IMR-90 (cell line): ENCODE measurements at regions not wholly inside any gene's neighbourhood (a gene's known extent, or its start where the extent isn't known, plus 50 kb on each side); places are given as distances from the start of the nearest gene placed in this dataset.

ENCODE experiments used
- ATAC-seq: fragments of 200-7000 bp; cut with Tn5 transposase; 2 replicates; pipeline ENCODE4 v1.9.1; 2020; ENCODE audit warnings: low read depth, mild to moderate bottlenecking, moderate library complexity
- BruUV-seq: library from RNA; stranded (reverse); fragments of 400-500 nt; replicated peaks from 2 replicates; lab custom pipeline; 2021; lab: Mats Ljungman, UMichigan
- CTCF ChIA-PET: fragments of 300-600 bp; formaldehyde crosslinking; extraction: SDS; loops from one replicate; lab custom pipeline; 2021; ENCODE audit warnings: antibody characterized with exemption; lab: Yijun Ruan, JAX
- POLR2A ChIA-PET: fragments of 300-600 bp; sonication (Branson Sonifier 250); formaldehyde crosslinking; loops from one replicate; lab custom pipeline; 2022; ENCODE audit warnings: antibody characterized with exemption; ENCODE audit not compliant: unreplicated experiment; lab: Charles Lee
- DNase-seq: peaks from one replicate; pipeline ENCODE4 v3.0.0; 2013
- H2AFZ ChIP-seq: replicated peaks from 2 replicates; pipeline ENCODE3; 2013; ENCODE audit warnings: low read length, mild to moderate bottlenecking; ENCODE audit not compliant: poor library complexity
- H2AK5ac ChIP-seq: 2 replicates; pipeline ENCODE4 v1.6.1; 2013; ENCODE audit warnings: low read depth, low read length, inconsistent platforms
- H2AK9ac ChIP-seq: replicated peaks from 2 replicates; pipeline ENCODE3; 2013; ENCODE audit warnings: mild to moderate bottlenecking, low read depth, low read length, moderate library complexity; ENCODE audit not compliant: poor library complexity
- H2BK120ac ChIP-seq: 2 replicates; pipeline ENCODE4 v1.6.1; 2013; ENCODE audit warnings: low read depth, low read length, inconsistent platforms
- H2BK15ac ChIP-seq: 3 replicates; pipeline ENCODE4 v1.6.1; 2013; ENCODE audit warnings: low read depth, low read length, inconsistent platforms
- H2BK20ac ChIP-seq: 2 replicates; pipeline ENCODE4 v1.6.1; 2013; ENCODE audit warnings: low read depth, mild to moderate bottlenecking, inconsistent platforms, low read length, moderate library complexity
- H2BK5ac ChIP-seq: 2 replicates; pipeline ENCODE4 v1.6.1; 2013; ENCODE audit warnings: mild to moderate bottlenecking, low read depth, low read length, inconsistent platforms; ENCODE audit not compliant: poor library complexity, severe bottlenecking
- H3K14ac ChIP-seq: replicated peaks from 2 replicates; pipeline ENCODE4 v1.6.1; 2013; ENCODE audit warnings: low read depth, low read length, inconsistent platforms
- H3K18ac ChIP-seq: 2 replicates; pipeline ENCODE4 v1.6.1; 2013; ENCODE audit warnings: low read depth, low read length, control low read depth
- H3K23ac ChIP-seq: 2 replicates; pipeline ENCODE4 v1.6.1; 2013; ENCODE audit warnings: low read depth, low read length, inconsistent platforms
- H3K27ac ChIP-seq: 2 replicates; pipeline ENCODE4 v1.5.1; 2013; ENCODE audit warnings: mild to moderate bottlenecking, control low read depth, low read length; ENCODE audit not compliant: insufficient read depth
- H3K27me3 ChIP-seq: 2 replicates; pipeline ENCODE4 v1.6.1; 2013; ENCODE audit warnings: low read length; ENCODE audit not compliant: control insufficient read depth, insufficient read depth
- H3K36me3 ChIP-seq: 2 replicates; pipeline ENCODE4 v1.6.1; 2013; ENCODE audit warnings: low read length, mixed read lengths; ENCODE audit not compliant: control insufficient read depth, insufficient read depth
- H3K4ac ChIP-seq: 2 replicates; pipeline ENCODE4 v1.6.1; 2013; ENCODE audit warnings: low read depth, low read length, inconsistent platforms
- H3K4me1 ChIP-seq: 2 replicates; pipeline ENCODE4 v1.6.1; 2013; ENCODE audit warnings: low read length, mixed read lengths; ENCODE audit not compliant: control insufficient read depth, insufficient read depth
- H3K4me2 ChIP-seq: 2 replicates; pipeline ENCODE4 v1.6.1; 2013; ENCODE audit warnings: low read depth, mild to moderate bottlenecking, control low read depth, low read length, moderate library complexity
- H3K4me3 ChIP-seq: 2 replicates; pipeline ENCODE4 v1.5.1; 2013; ENCODE audit warnings: low read depth, mild to moderate bottlenecking, control low read depth, low read length, moderate library complexity; ENCODE audit not compliant: insufficient read depth
- H3K56ac ChIP-seq: 2 replicates; pipeline ENCODE4 v1.6.1; 2013; ENCODE audit warnings: low read length, inconsistent platforms; ENCODE audit not compliant: insufficient read depth; ENCODE audit errors: extremely low read depth
- H3K79me1 ChIP-seq, 2 experiments: 2 replicates each; pipeline ENCODE4 v1.6.1; 2013; ENCODE audit warnings: low read length in 2 of 2, inconsistent platforms in 1 of 2, low read depth in 1 of 2
- H3K9ac ChIP-seq: 2 replicates; pipeline ENCODE4 v1.6.1; 2013; ENCODE audit warnings: low read depth, low read length, control low read depth
- H3K9me1 ChIP-seq: 2 replicates; pipeline ENCODE4 v1.6.1; 2013; ENCODE audit warnings: low read length, inconsistent platforms; ENCODE audit not compliant: insufficient read depth
- H3K9me3 ChIP-seq: 2 replicates; pipeline ENCODE4 v1.6.1; 2013; ENCODE audit warnings: low read length; ENCODE audit not compliant: control insufficient read depth, insufficient read depth
- H4K20me1 ChIP-seq: 2 replicates; pipeline ENCODE4 v1.6.1; 2013; ENCODE audit warnings: low read length, inconsistent platforms; ENCODE audit not compliant: insufficient read depth
- H4K5ac ChIP-seq: 2 replicates; pipeline ENCODE4 v1.6.1; 2013; ENCODE audit warnings: mild to moderate bottlenecking, low read depth, low read length, control low read depth
- H4K8ac ChIP-seq, 2 experiments: 2 replicates each; pipeline ENCODE4 v1.6.1; 2013; ENCODE audit warnings: low read depth in 2 of 2, low read length in 2 of 2, control low read depth in 1 of 2, inconsistent platforms in 1 of 2
- H4K91ac ChIP-seq: 2 replicates; pipeline ENCODE4 v1.6.1; 2013; ENCODE audit warnings: low read depth, low read length, inconsistent platforms; ENCODE audit not compliant: insufficient read depth
- BHLHE40 ChIP-seq: fragments of 150-350 bp; IDR thresholded peaks from 2 replicates; pipeline ENCODE4 v1.6.1; 2016; ENCODE audit warnings: mild to moderate bottlenecking, low read depth, low read length
- CEBPB ChIP-seq: IDR thresholded peaks from 2 replicates; pipeline ENCODE4 v1.6.1; 2012; ENCODE audit warnings: low read depth, low read length, improper control_type of control experiment
- CHD1 ChIP-seq: IDR thresholded peaks from 2 replicates; pipeline ENCODE4 v1.6.1; 2012; ENCODE audit warnings: low read depth, low read length, improper control_type of control experiment
- FOS ChIP-seq: fragments of 150-350 bp; IDR thresholded peaks from 2 replicates; pipeline ENCODE4 v1.6.1; 2016; ENCODE audit warnings: low read depth, low read length
- MAZ ChIP-seq: IDR thresholded peaks from 2 replicates; pipeline ENCODE4 v1.6.1; 2012; ENCODE audit warnings: low read depth, mild to moderate bottlenecking, low read length, improper control_type of control experiment, moderate library complexity, borderline replicate concordance
- MXI1 ChIP-seq: IDR thresholded peaks from 2 replicates; pipeline ENCODE4 v1.6.1; 2012; ENCODE audit warnings: low read depth, mild to moderate bottlenecking, low read length, moderate library complexity, borderline replicate concordance
- NFE2L2 ChIP-seq: fragments of 150-350 bp; IDR thresholded peaks from 2 replicates; pipeline ENCODE4 v1.6.1; 2016; ENCODE audit warnings: low read depth, mild to moderate bottlenecking, low read length
- POLR2A ChIP-seq: IDR thresholded peaks from 2 replicates; pipeline ENCODE4 v1.6.1; 2012; ENCODE audit warnings: mild to moderate bottlenecking, low read depth, low read length
- RAD21 ChIP-seq: IDR thresholded peaks from 2 replicates; pipeline ENCODE4 v1.6.1; 2012; ENCODE audit warnings: low read length, improper control_type of control experiment
- RCOR1 ChIP-seq: IDR thresholded peaks from 2 replicates; pipeline ENCODE4 v1.6.1; 2012; ENCODE audit warnings: mild to moderate bottlenecking, low read length, improper control_type of control experiment; ENCODE audit not compliant: insufficient replicate concordance
- RFX5 ChIP-seq: IDR thresholded peaks from 2 replicates; pipeline ENCODE4 v1.8.0; 2012; ENCODE audit warnings: low read depth, mild to moderate bottlenecking, low read length, moderate library complexity
- SMC3 ChIP-seq: fragments of 150-350 bp; IDR thresholded peaks from 2 replicates; pipeline ENCODE4 v1.6.1; 2016; ENCODE audit warnings: low read depth, mild to moderate bottlenecking, antibody characterized with exemption, low read length, moderate library complexity
- WGBS, 2 experiments: methylation state at CpG; one replicate each; pipeline versions ENCODE4 v1.1.5 to v1.1.7; 2013; ENCODE audit warnings: missing lambda C conversion rate in 2 of 2; ENCODE audit not compliant: insufficient read length in 1 of 2; ENCODE audit errors: extremely low coverage in 2 of 2; 5-methylcytosine and 5-hydroxymethylcytosine counted together
- dilution Hi-C: fragments of 300-500 bp; cut with HindIII; formaldehyde crosslinking; loops from one replicate; pipeline ENCODE4 v1.14.3; 2018; ENCODE audit warnings: low sequenced_read_pairs; ENCODE audit not compliant: unreplicated experiment
- in situ Hi-C: fragments of 300-500 bp; cut with MboI; formaldehyde crosslinking; loops from 3 replicates; pipeline ENCODE4 v1.14.3; 2019; ENCODE audit warnings: low sequenced_read_pairs, inconsistent platforms, mixed read lengths
- intact Hi-C: fragments of 100-400 bp; cut with micrococcal nuclease; formaldehyde crosslinking; loops from 2 replicates; pipeline ENCODE4 v1.10.0; 2022
- TF ChIP-seq, protein P1 (sequence below): conservative IDR thresholded peaks from 2 replicates; pipeline ENCODE4 v1.5.1; 2012; ENCODE audit warnings: mild to moderate bottlenecking, low read depth, low read length, improper control_type of control experiment
- TF ChIP-seq, protein P2 (sequence below): fragments of 150-350 bp; IDR thresholded peaks from 2 replicates; pipeline ENCODE4 v1.6.1; 2017; ENCODE audit warnings: mild to moderate bottlenecking, antibody characterized with exemption, low read length, low read depth
- TF ChIP-seq, protein P3 (sequence below): fragments of 150-350 bp; IDR thresholded peaks from 2 replicates; pipeline ENCODE4 v1.6.1; 2016; ENCODE audit warnings: low read depth, mild to moderate bottlenecking, low read length, moderate library complexity, borderline replicate concordance

DNA sequence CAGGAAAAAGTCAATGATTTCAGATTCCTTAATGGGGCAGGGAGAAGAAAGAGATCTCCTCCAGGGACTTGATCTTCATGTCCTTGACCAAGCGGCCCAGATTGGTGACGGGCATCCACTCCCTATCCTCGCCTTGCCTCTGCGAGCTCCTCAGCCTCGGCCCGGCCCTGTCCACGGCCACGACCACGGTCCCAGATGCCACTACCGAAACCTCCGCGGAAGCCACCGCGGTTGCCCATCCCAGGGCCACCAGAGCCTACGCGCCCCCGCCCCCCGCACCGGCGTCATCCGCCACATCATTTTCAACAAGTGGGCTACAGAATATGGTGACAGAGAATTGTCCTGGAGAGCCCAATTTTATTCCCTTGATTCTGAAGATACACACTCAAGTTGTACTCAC is 751.2 kb upstream of the PABPC4L start:
- Histone ChIP-seq H3K27ac (no peak overlapping the region), H4K20me1 (no peaks in the 10 kb centered on the region), H3K9me3 (peaks cover 6% of the 10 kb centered on the region), H3K14ac (no peak overlapping the region), H2AK9ac (no peak overlapping the region), H3K9me1 (no peaks in the 10 kb centered on the region), H3K4me3 (no peak overlapping the region), H3K18ac (no peak overlapping the region), H3K36me3 (no peaks in the 10 kb centered on the region), H2BK15ac (no peak overlapping the region), H3K27me3 (no peaks in the 10 kb centered on the region), H3K23ac (no peak overlapping the region), H2AFZ (no peak overlapping the region), H3K4me1 (no peaks in the 10 kb centered on the region), H2BK120ac (no peak overlapping the region), H2BK20ac (no peak overlapping the region), H4K91ac (no peak overlapping the region), H3K9ac (no peak overlapping the region), H3K56ac (no peak overlapping the region), H4K8ac (no peak overlapping the region), H2AK5ac (no peak overlapping the region), H4K5ac (no peak overlapping the region), H3K4ac (no peak overlapping the region), H3K79me1 (no peaks in the 10 kb centered on the region), H3K4me2 (no peak overlapping the region), H2BK5ac (no peak overlapping the region)
- DNase-seq (no peak), ATAC-seq (no peak)
- CTCF ChIA-PET: no interaction called here
- dilution Hi-C loops (no loop called here), intact Hi-C loops (no loop called here), in situ Hi-C loops (no loop called here)
- no TSS peak for BruUV-seq
- POLR2A ChIA-PET: no interaction called here
- WGBS, 2 experiments: 80% methylated on average over 2 of the region's 21 CpGs; no CpG with 5 or more reads in 1 of the 2 experiments
- TF ChIP-seq BHLHE40 (no peak), RFX5 (no peak), FOS (no peak), POLR2A (no peak), SMC3 (no peak), RAD21 (no peak), CEBPB (no peak), NFE2L2 (no peak), MXI1 (no peak), CHD1 (no peak), RCOR1 (no peak), MAZ (no peak)
- TF ChIP-seq, protein P1, sequence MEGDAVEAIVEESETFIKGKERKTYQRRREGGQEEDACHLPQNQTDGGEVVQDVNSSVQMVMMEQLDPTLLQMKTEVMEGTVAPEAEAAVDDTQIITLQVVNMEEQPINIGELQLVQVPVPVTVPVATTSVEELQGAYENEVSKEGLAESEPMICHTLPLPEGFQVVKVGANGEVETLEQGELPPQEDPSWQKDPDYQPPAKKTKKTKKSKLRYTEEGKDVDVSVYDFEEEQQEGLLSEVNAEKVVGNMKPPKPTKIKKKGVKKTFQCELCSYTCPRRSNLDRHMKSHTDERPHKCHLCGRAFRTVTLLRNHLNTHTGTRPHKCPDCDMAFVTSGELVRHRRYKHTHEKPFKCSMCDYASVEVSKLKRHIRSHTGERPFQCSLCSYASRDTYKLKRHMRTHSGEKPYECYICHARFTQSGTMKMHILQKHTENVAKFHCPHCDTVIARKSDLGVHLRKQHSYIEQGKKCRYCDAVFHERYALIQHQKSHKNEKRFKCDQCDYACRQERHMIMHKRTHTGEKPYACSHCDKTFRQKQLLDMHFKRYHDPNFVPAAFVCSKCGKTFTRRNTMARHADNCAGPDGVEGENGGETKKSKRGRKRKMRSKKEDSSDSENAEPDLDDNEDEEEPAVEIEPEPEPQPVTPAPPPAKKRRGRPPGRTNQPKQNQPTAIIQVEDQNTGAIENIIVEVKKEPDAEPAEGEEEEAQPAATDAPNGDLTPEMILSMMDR: no peak
- TF ChIP-seq, protein P2, sequence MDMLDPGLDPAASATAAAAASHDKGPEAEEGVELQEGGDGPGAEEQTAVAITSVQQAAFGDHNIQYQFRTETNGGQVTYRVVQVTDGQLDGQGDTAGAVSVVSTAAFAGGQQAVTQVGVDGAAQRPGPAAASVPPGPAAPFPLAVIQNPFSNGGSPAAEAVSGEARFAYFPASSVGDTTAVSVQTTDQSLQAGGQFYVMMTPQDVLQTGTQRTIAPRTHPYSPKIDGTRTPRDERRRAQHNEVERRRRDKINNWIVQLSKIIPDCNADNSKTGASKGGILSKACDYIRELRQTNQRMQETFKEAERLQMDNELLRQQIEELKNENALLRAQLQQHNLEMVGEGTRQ: no peak
- TF ChIP-seq, protein P3, sequence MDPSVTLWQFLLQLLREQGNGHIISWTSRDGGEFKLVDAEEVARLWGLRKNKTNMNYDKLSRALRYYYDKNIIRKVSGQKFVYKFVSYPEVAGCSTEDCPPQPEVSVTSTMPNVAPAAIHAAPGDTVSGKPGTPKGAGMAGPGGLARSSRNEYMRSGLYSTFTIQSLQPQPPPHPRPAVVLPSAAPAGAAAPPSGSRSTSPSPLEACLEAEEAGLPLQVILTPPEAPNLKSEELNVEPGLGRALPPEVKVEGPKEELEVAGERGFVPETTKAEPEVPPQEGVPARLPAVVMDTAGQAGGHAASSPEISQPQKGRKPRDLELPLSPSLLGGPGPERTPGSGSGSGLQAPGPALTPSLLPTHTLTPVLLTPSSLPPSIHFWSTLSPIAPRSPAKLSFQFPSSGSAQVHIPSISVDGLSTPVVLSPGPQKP: no peak
